ENCODE measurements at regions not wholly inside any gene's neighbourhood (a gene's known extent, or its start where the extent isn't known, plus 50 kb on each side); places are given as distances from the start of the nearest gene placed in this dataset.

- ATAC-seq (ENCODE audit: low read depth): no peak
- no peaks in the 10 kb centered on the region for H3K27me3 ChIP-seq (ENCODE audit: control insufficient read depth, insufficient read depth, low read length)
- TF ChIP-seq MAFK (IDR thresholded peaks at IDR 0.05; ENCODE audit: low read depth, low read length): no peak
- TF ChIP-seq FOS (IDR thresholded peaks at IDR 0.05; ENCODE audit: low read depth, low read length): no peak
- no peak for TF ChIP-seq SMC3 (IDR thresholded peaks at IDR 0.05; ENCODE audit: low read depth, low read length)
- TF ChIP-seq, protein P1, sequence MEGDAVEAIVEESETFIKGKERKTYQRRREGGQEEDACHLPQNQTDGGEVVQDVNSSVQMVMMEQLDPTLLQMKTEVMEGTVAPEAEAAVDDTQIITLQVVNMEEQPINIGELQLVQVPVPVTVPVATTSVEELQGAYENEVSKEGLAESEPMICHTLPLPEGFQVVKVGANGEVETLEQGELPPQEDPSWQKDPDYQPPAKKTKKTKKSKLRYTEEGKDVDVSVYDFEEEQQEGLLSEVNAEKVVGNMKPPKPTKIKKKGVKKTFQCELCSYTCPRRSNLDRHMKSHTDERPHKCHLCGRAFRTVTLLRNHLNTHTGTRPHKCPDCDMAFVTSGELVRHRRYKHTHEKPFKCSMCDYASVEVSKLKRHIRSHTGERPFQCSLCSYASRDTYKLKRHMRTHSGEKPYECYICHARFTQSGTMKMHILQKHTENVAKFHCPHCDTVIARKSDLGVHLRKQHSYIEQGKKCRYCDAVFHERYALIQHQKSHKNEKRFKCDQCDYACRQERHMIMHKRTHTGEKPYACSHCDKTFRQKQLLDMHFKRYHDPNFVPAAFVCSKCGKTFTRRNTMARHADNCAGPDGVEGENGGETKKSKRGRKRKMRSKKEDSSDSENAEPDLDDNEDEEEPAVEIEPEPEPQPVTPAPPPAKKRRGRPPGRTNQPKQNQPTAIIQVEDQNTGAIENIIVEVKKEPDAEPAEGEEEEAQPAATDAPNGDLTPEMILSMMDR (conservative IDR thresholded peaks at IDR 0.05; ENCODE audit: low read depth, low read length): no peak
- no peak for TF ChIP-seq RFX5 (IDR thresholded peaks at IDR 0.05; ENCODE audit: low read depth, low read length)
- TF ChIP-seq RCOR1 (IDR thresholded peaks at IDR 0.05; ENCODE audit: insufficient replicate concordance, low read length): no peak
- TF ChIP-seq BHLHE40 (IDR thresholded peaks at IDR 0.05; ENCODE audit: low read depth, low read length): no peak
- no peak for TF ChIP-seq CEBPB (IDR thresholded peaks at IDR 0.05; ENCODE audit: low read depth, low read length)
- no peak for TF ChIP-seq RAD21 (IDR thresholded peaks at IDR 0.05; ENCODE audit: low read length)
- TF ChIP-seq CHD1 (IDR thresholded peaks at IDR 0.05; ENCODE audit: low read depth, low read length): no peak
- TF ChIP-seq USF2 (IDR thresholded peaks at IDR 0.05; ENCODE audit: low read depth, low read length): no peak
- TF ChIP-seq, protein P2, sequence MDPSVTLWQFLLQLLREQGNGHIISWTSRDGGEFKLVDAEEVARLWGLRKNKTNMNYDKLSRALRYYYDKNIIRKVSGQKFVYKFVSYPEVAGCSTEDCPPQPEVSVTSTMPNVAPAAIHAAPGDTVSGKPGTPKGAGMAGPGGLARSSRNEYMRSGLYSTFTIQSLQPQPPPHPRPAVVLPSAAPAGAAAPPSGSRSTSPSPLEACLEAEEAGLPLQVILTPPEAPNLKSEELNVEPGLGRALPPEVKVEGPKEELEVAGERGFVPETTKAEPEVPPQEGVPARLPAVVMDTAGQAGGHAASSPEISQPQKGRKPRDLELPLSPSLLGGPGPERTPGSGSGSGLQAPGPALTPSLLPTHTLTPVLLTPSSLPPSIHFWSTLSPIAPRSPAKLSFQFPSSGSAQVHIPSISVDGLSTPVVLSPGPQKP (IDR thresholded peaks at IDR 0.05; ENCODE audit: borderline replicate concordance, low read depth, low read length): no peak
- no peak for TF ChIP-seq NFE2L2 (IDR thresholded peaks at IDR 0.05; ENCODE audit: low read depth, low read length)
- TF ChIP-seq MXI1 (IDR thresholded peaks at IDR 0.05; ENCODE audit: borderline replicate concordance, low read depth, low read length): no peak
- TF ChIP-seq MAZ (IDR thresholded peaks at IDR 0.05; ENCODE audit: borderline replicate concordance, low read depth, low read length): no peak
- TF ChIP-seq POLR2A (IDR thresholded peaks at IDR 0.05; ENCODE audit: low read depth, low read length): no peak
- H3K4me3 ChIP-seq (ENCODE audit: insufficient read depth, low read depth, low read length): no peak overlapping the region
- no peak overlapping the region for H2AFZ ChIP-seq (replicated peaks; ENCODE audit: low read length, poor library complexity)
- H3K9me1 ChIP-seq (ENCODE audit: insufficient read depth, low read length): no peaks in the 10 kb centered on the region
- H2AK5ac ChIP-seq (ENCODE audit: low read depth, low read length): no peak overlapping the region
- DNase-seq: no peak
- H4K91ac ChIP-seq (ENCODE audit: insufficient read depth, low read depth, low read length): no peak overlapping the region
- no peak overlapping the region for H3K14ac ChIP-seq (replicated peaks; ENCODE audit: low read depth, low read length)
- H3K56ac ChIP-seq (ENCODE audit: extremely low read depth, insufficient read depth, low read length): no peak overlapping the region
- in situ Hi-C loops (cut with MboI; ENCODE audit: low sequenced_read_pairs): no loop called here
- no peak overlapping the region for H3K4ac ChIP-seq (ENCODE audit: low read depth, low read length)
- dilution Hi-C loops (cut with HindIII; ENCODE audit: low sequenced_read_pairs, unreplicated experiment): no loop called here
- no peaks in the 10 kb centered on the region for H3K36me3 ChIP-seq (ENCODE audit: control insufficient read depth, insufficient read depth, low read length)
- H4K8ac ChIP-seq (ENCODE audit: low read depth in 2 of 2, low read length in 2 of 2): no peak overlapping the region
- no peak overlapping the region for H2AK9ac ChIP-seq (replicated peaks; ENCODE audit: low read depth, low read length, poor library complexity)
- H3K79me1 ChIP-seq (ENCODE audit: low read depth in 1 of 2, low read length in 2 of 2): no peaks in the 10 kb centered on the region
- H4K20me1 ChIP-seq (ENCODE audit: insufficient read depth, low read length): no peaks in the 10 kb centered on the region
- no peak overlapping the region for H2BK5ac ChIP-seq (ENCODE audit: low read depth, low read length, poor library complexity, severe bottlenecking)
- H2BK120ac ChIP-seq (ENCODE audit: low read depth, low read length): no peak overlapping the region
- no peak overlapping the region for H3K9ac ChIP-seq (ENCODE audit: low read depth, low read length)
- H3K23ac ChIP-seq (ENCODE audit: low read depth, low read length): no peak overlapping the region
- intact Hi-C loops (cut with micrococcal nuclease): no loop called here
- no peak overlapping the region for H3K18ac ChIP-seq (ENCODE audit: low read depth, low read length)
- H3K4me2 ChIP-seq (ENCODE audit: low read depth, low read length): no peak overlapping the region
- WGBS, 2 experiments (ENCODE audit: extremely low coverage in 2 of 2, insufficient read length in 1 of 2): no CpG with 5 or more reads among the region's 1 CpG
- BruUV-seq (replicated peaks): no TSS peak
- H3K9me3 ChIP-seq (ENCODE audit: control insufficient read depth, insufficient read depth, low read length): peaks cover 2% of the 10 kb centered on the region; the same call in 1 of the 2 replicates
- no peaks in the 10 kb centered on the region for H3K4me1 ChIP-seq (ENCODE audit: control insufficient read depth, insufficient read depth, low read length)
- no peak overlapping the region for H3K27ac ChIP-seq (ENCODE audit: insufficient read depth, low read length)
- no peak overlapping the region for H2BK15ac ChIP-seq (ENCODE audit: low read depth, low read length)
- ChIA-PET CTCF (no interaction called here), POLR2A (ENCODE audit: unreplicated experiment) (no interaction called here)
- no peak overlapping the region for H4K5ac ChIP-seq (ENCODE audit: low read depth, low read length)
- H2BK20ac ChIP-seq (ENCODE audit: low read depth, low read length): no peak overlapping the region
These were observed 186.5 kb upstream of the NRG3 start for GRCh38 chr10:81688459-81688858.

Data from IMR-90 (cell line).